SK-N-SH (cell line): ENCODE measurements at regions not wholly inside any gene's neighbourhood (a gene's known extent, or its start where the extent isn't known, plus 50 kb on each side); places are given as distances from the start of the nearest gene placed in this dataset.
"Not testable (repeated sequence)": the region's sequence is repeated elsewhere in the genome, so short reads cannot be mapped to it uniquely, and the experiment has no call there.

ENCODE experiments used
- CTCF ChIA-PET: fragments of 300-600, 350-600 bp; formaldehyde crosslinking; extraction: SDS; loops from one replicate; lab custom pipeline; 2021; lab: Yijun Ruan, JAX
- POLR2A ChIA-PET: fragments of 350-600 bp; sonication (Branson Sonifier 250); formaldehyde crosslinking; extraction: SDS; loops from one replicate; lab custom pipeline; 2020; ENCODE audit warnings: antibody characterized with exemption, inconsistent platforms; lab: Yijun Ruan, JAX
- DNase-seq: peaks from one replicate; pipeline ENCODE4 v3.0.0; 2012
- H2AFZ ChIP-seq: fragments of 200-600 bp; sonication (generic); 2 replicates; pipeline ENCODE4 v1.8.1; 2016; ENCODE audit warnings: antibody characterized with exemption, mild to moderate bottlenecking, low read depth
- H3F3A ChIP-seq: fragments of 200-600 bp; sonication (generic); replicated peaks from 2 replicates; pipeline ENCODE3; 2016; ENCODE audit warnings: antibody characterized with exemption, mild to moderate bottlenecking; ENCODE audit not compliant: insufficient read depth
- H3K27ac ChIP-seq, 2 experiments: fragments of 200-500 bp in 1 of 2; fragments of 200-600 bp in 1 of 2; sonication (Bioruptor generic) in 1 of 2; sonication (generic), shearing (Covaris generic) in 1 of 2; 2 replicates each; pipeline versions ENCODE4 v1.5.1 to v1.6.1; 2014 to 2016; ENCODE audit warnings: low read depth in 2 of 2, inconsistent platforms in 1 of 2, low read length in 1 of 2, mild to moderate bottlenecking in 1 of 2, mixed read lengths in 1 of 2
- H3K27me3 ChIP-seq: fragments of 200-600 bp; sonication (generic), shearing (Covaris generic); 2 replicates; pipeline ENCODE4 v1.6.1; 2016; ENCODE audit warnings: mixed run types; ENCODE audit not compliant: insufficient read depth
- H3K36me3 ChIP-seq, 2 experiments: fragments of 200-500 bp in 1 of 2; fragments of 200-600 bp in 1 of 2; sonication (Bioruptor generic) in 1 of 2; sonication (generic) in 1 of 2; replicated peaks in 1 of 2; 2 replicates each; pipeline versions ENCODE3 to v1.5.1; 2014 to 2016; ENCODE audit warnings: low read length in 1 of 2, mild to moderate bottlenecking in 1 of 2; ENCODE audit not compliant: insufficient read depth in 2 of 2, control insufficient read depth in 1 of 2
- H3K4me1 ChIP-seq, 2 experiments: fragments of 200-500 bp in 1 of 2; fragments of 200-600 bp in 1 of 2; sonication (Bioruptor generic) in 1 of 2; sonication (generic), shearing (Covaris generic) in 1 of 2; 2 replicates each; pipeline versions ENCODE4 v1.5.1 to v1.6.1; 2014 to 2016; ENCODE audit warnings: low read depth in 1 of 2, low read length in 1 of 2, mixed run types in 1 of 2; ENCODE audit not compliant: insufficient read depth in 2 of 2, control insufficient read depth in 1 of 2
- H3K4me2 ChIP-seq: fragments of 200-600 bp; sonication (generic), shearing (Covaris generic); 2 replicates; pipeline ENCODE4 v1.6.1; 2017; ENCODE audit warnings: mixed run types
- H3K4me3 ChIP-seq, 2 experiments: fragments of 200-500 bp in 1 of 2; fragments of 200-600 bp in 1 of 2; sonication (Bioruptor generic) in 1 of 2; sonication (generic), shearing (Covaris generic) in 1 of 2; 2 replicates each; pipeline versions ENCODE4 v1.5.1 to v1.8.1; 2014 to 2016; ENCODE audit warnings: low read depth in 2 of 2, inconsistent platforms in 1 of 2, low read length in 1 of 2, mild to moderate bottlenecking in 1 of 2, mixed read lengths in 1 of 2, moderate library complexity in 1 of 2
- H3K79me2 ChIP-seq: fragments of 200-600 bp; sonication (generic); 2 replicates; pipeline ENCODE4 v1.8.1; 2017; ENCODE audit warnings: mild to moderate bottlenecking; ENCODE audit not compliant: insufficient read depth
- H3K9ac ChIP-seq: fragments of 200-600 bp; sonication (generic); 2 replicates; pipeline ENCODE4 v1.6.1; 2017; ENCODE audit warnings: mixed run types
- H3K9me2 ChIP-seq: fragments of 200-600 bp; sonication (generic); 2 replicates; pipeline ENCODE4 v1.6.1; 2017; ENCODE audit warnings: mixed run types
- H3K9me3 ChIP-seq: fragments of 200-600 bp; sonication (generic); 2 replicates; pipeline ENCODE4 v1.6.1; 2017; ENCODE audit warnings: mixed run types, mild to moderate bottlenecking, moderate library complexity
- H4K20me1 ChIP-seq: fragments of 200-600 bp; sonication (generic); 2 replicates; pipeline ENCODE4 v1.6.1; 2017; ENCODE audit warnings: mild to moderate bottlenecking, mixed run types; ENCODE audit not compliant: insufficient read depth
- WGBS: methylation state at CpG from one replicate; pipeline ENCODE4 v1.1.6; 2017; ENCODE audit warnings: low lambda C conversion rate; 5-methylcytosine and 5-hydroxymethylcytosine counted together
- TF ChIP-seq, protein P1 (sequence below): IDR thresholded peaks from 2 replicates; pipeline ENCODE4 v1.4.0; 2012; ENCODE audit warnings: low read depth, borderline replicate concordance

DNA sequence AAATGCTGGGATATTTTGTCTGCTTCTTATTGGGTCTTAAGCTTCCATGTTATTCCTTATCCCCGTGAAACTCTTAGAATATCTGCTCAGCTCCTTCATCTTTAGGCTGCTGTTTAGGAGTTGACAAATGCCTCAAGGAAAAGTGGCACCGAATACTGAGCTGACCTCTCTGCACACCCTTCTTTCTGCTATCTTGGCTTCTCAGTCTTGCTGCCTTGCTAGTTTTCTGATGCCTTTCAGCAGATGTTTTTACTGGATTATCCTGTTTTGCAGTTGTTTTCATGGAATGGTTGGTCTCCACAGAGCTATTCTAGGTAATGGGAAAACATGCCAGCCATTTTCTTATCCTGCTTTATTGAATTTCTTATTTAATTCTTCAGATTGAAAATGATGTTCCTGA lies 86.3 kb downstream of the GYPE start:
- 16% methylated on average over 2 of the region's 2 CpGs for WGBS

DNA sequence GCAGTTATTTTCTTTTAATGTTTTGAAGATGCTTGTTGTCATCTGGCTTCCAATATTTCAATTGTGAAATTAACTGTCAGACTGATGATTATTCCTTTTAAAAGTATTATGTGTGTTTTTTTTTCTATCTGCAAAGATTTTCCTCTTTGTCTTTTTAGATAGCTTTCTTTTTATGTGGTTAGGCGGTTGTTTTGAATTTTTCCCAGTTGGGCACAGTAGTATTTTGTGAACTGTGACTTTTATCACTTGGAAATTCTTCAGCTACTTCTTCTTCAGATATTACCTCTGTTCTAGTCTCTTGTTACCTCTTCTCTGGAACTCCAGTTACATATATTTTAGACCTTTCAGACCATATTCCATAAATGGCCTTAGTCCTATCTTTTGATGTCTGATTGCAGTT lies 87.5 kb downstream of the GYPE start:
- H4K20me1 ChIP-seq, H3K27ac ChIP-seq: not testable (repeated sequence)
- 44% methylated on average over 1 of the region's 1 CpG for WGBS

More for the DNA sequence above, 86.3 kb downstream of the GYPE start:
- Histone ChIP-seq H3K36me3 (no peaks in the 10 kb centered on the region), H3K27me3 (no peaks in the 10 kb centered on the region), H3K4me3 (no peak overlapping the region), H3K4me2 (no peak overlapping the region), H3K27ac (no peak overlapping the region), H4K20me1 (no peaks in the 10 kb centered on the region), H3K9ac (no peak overlapping the region), H3K9me2 (no peaks in the 10 kb centered on the region), H3F3A (no peaks in the 10 kb centered on the region), H3K4me1 (no peaks in the 10 kb centered on the region), H2AFZ (no peak overlapping the region), H3K79me2 (no peaks in the 10 kb centered on the region), H3K9me3 (no peaks in the 10 kb centered on the region)
- ChIA-PET CTCF (no interaction called here), POLR2A (no interaction called here)
- DNase-seq: no peak
- TF ChIP-seq, protein P1, sequence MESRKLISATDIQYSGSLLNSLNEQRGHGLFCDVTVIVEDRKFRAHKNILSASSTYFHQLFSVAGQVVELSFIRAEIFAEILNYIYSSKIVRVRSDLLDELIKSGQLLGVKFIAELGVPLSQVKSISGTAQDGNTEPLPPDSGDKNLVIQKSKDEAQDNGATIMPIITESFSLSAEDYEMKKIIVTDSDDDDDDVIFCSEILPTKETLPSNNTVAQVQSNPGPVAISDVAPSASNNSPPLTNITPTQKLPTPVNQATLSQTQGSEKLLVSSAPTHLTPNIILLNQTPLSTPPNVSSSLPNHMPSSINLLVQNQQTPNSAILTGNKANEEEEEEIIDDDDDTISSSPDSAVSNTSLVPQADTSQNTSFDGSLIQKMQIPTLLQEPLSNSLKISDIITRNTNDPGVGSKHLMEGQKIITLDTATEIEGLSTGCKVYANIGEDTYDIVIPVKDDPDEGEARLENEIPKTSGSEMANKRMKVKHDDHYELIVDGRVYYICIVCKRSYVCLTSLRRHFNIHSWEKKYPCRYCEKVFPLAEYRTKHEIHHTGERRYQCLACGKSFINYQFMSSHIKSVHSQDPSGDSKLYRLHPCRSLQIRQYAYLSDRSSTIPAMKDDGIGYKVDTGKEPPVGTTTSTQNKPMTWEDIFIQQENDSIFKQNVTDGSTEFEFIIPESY: no peak

GRCh38 chr4:143815375-143815774 lies 90.0 kb downstream of the GYPE start:
- H3K27me3 ChIP-seq, POLR2A ChIA-PET, CTCF ChIA-PET: not testable (repeated sequence)

More for the DNA sequence above, 87.5 kb downstream of the GYPE start:
- H3K4me1 ChIP-seq, H3K9me3 ChIP-seq, H3K27me3 ChIP-seq, CTCF ChIA-PET, H3K36me3 ChIP-seq, DNase-seq, H2AFZ ChIP-seq, H3K79me2 ChIP-seq, H3K4me3 ChIP-seq, H3F3A ChIP-seq, H3K9ac ChIP-seq, H3K9me2 ChIP-seq, H3K4me2 ChIP-seq, POLR2A ChIA-PET: not testable (repeated sequence)

GRCh38 chr4:143813431-143814154 lies 91.8 kb downstream of the GYPE start:
- H3K79me2 ChIP-seq, POLR2A ChIA-PET: not testable (repeated sequence)

More at GRCh38 chr4:143815375-143815774, 90.0 kb downstream of the GYPE start:
- not testable (repeated sequence) for H3F3A ChIP-seq, H3K4me2 ChIP-seq, H3K27ac ChIP-seq, H3K4me1 ChIP-seq, H4K20me1 ChIP-seq, H3K9ac ChIP-seq, H3K79me2 ChIP-seq, H3K9me3 ChIP-seq, H2AFZ ChIP-seq, H3K9me2 ChIP-seq, H3K4me3 ChIP-seq, H3K36me3 ChIP-seq, DNase-seq

DNA sequence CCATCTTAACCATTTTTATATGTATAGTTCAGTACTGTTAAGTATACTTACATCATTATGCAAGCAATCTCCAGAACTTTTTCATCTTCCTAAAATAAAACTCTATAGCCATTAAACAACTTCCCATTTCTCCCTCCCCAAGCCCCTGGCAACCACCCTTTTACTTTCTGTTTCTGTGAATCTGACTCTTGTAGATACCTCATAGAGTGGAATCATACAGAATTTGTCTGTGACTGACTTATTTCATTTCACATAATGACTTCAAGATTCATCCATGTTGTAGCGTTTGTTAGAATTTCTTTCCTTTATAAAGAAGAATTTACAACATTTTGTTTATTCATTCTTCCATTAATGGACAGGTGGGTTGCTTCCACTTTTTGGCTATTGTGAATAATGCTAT lies 91.2 kb upstream of the FREM3 start:
- H4K20me1 ChIP-seq, H3K36me3 ChIP-seq, H3K4me2 ChIP-seq, DNase-seq, H3K9me2 ChIP-seq, H3K9me3 ChIP-seq, CTCF ChIA-PET, H3K27me3 ChIP-seq, H2AFZ ChIP-seq, H3K79me2 ChIP-seq, H3K9ac ChIP-seq, H3K4me1 ChIP-seq, POLR2A ChIA-PET, H3K27ac ChIP-seq, H3F3A ChIP-seq, H3K4me3 ChIP-seq: not testable (repeated sequence)
- 50% methylated on average over 1 of the region's 1 CpG for WGBS

More at GRCh38 chr4:143813431-143814154, 91.8 kb downstream of the GYPE start:
- H3K4me1 ChIP-seq, CTCF ChIA-PET, H3K36me3 ChIP-seq, H3K9me3 ChIP-seq, DNase-seq, H3K9ac ChIP-seq, H3K4me3 ChIP-seq, H3K27ac ChIP-seq, H3K9me2 ChIP-seq, H3F3A ChIP-seq, H3K27me3 ChIP-seq, H3K4me2 ChIP-seq, H4K20me1 ChIP-seq, H2AFZ ChIP-seq: not testable (repeated sequence)
- 65% methylated on average over 4 of the region's 4 CpGs for WGBS

GRCh38 chr4:143790425-143790824 lies 90.0 kb upstream of the FREM3 start:
- H3K27me3 ChIP-seq, POLR2A ChIA-PET, H3K9ac ChIP-seq, H3K4me3 ChIP-seq, H3K4me1 ChIP-seq, H2AFZ ChIP-seq, H3K9me3 ChIP-seq, H3K79me2 ChIP-seq, H3K9me2 ChIP-seq, DNase-seq, H4K20me1 ChIP-seq, H3K36me3 ChIP-seq, H3F3A ChIP-seq: not testable (repeated sequence)
- peak overlapping the region; percentile 15; the same call in 1 of the 2 replicates for H3K4me2 ChIP-seq
- 70% methylated on average over 3 of the region's 3 CpGs for WGBS
- CTCF ChIA-PET: interaction anchor here (0.6 kb wide), 1 partner anchor 16 kb away, joined by 3 read pairs; no protein-coding TSS in a partner anchor
- H3K27ac ChIP-seq: peak overlapping the region in 1 of 2 experiments; percentile 49; a peak in 2 of 4 replicates
